ENCODE measurements at regions not wholly inside any gene's neighbourhood (a gene's known extent, or its start where the extent isn't known, plus 50 kb on each side); places are given as distances from the start of the nearest gene placed in this dataset.
A peak's percentile ranks its signal among the peaks of the same experiment; 100 is the strongest.
"Not testable (repeated sequence)": the region's sequence is repeated elsewhere in the genome, so short reads cannot be mapped to it uniquely, and the experiment has no call there.

DNA sequence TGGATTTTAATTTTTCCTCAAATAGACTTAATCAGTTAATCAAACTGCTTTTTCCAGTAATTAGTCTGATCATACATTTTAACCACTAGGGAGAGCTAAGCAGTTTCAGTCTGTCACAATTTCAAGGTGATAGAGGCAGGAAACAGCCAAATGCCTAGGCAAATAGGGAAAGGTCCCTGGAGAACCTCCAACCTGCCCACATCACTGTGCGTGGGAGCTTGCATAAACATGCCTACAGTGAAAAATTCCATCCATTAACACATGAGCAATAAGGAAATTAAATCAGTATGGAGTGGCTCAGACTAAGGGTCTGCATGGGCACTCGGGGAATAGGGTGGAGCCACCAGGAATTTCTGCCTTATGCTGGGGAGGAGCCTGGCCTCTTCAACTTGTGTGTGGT is 74.6 kb downstream of the AASDHPPT start:
- no peak for DNase-seq (ENCODE audit: low read depth, low spot score)

- no peak for DNase-seq (ENCODE audit: low read depth, low spot score)
Measured at GRCh38 chr11:106152824-106153223, 75.4 kb downstream of the AASDHPPT start.

DNA sequence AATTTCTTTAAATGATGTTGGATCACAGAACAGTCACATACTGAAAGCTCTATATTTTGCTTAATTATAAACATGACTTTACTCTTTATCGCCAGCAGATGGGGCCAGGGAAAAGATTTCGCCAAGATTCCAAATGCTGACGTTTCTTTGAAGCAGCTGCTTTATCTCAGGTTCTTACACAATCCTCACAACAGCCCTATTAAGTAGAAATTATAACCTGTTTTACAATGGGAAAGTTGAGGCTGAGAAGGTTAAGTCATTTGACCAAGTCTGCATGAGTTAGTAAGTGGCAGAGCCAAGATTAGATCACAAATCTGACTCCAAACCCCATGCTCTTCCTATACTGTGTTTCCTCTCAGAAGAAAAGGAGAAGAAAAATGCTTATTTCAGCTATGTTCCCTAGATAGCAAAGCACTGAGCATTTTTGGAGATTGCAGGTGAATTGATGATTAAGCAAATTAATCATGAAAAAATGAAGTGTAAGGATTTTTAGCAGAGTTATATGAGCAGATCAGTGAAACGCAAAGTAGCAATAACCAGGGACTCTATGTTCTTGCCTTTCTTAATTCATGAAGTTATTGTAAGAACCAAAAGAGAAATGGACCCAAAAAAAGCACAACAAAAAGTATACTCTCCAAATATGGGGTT is 79.0 kb downstream of the AASDHPPT start:
- peak; percentile 11 for DNase-seq (ENCODE audit: low read depth, low spot score)

DNA sequence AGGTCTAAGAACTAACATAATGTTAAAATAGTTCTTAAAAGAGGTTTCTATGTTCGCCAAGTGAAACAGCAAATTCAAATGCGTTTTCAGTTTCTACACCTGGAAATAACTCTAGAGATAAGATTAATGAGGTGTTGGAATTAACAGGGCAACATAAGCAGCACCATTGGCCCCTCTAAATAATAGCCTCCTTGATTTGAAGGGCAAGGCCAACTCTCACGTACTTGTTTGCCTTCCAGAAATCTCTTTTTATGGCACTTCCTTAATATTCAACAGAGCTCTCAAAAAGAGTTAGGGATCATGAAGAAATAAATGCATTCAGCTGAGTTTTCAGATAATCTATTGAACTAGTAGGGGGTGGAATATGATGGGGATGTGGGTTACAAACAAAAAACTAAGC is 80.9 kb downstream of the AASDHPPT start:
- DNase-seq (ENCODE audit: low read depth, low spot score): no peak

- no peak for DNase-seq (ENCODE audit: low read depth, low spot score)
Measured at GRCh38 chr11:106159836-106160235, 82.4 kb downstream of the AASDHPPT start.

- no peak for DNase-seq (ENCODE audit: low read depth, low spot score)
Measured at GRCh38 chr11:106160494-106160893, 83.0 kb downstream of the AASDHPPT start.

GRCh38 chr11:106161775-106162634 is 84.5 kb downstream of the AASDHPPT start:
- no peak for DNase-seq (ENCODE audit: low read depth, low spot score)

DNA sequence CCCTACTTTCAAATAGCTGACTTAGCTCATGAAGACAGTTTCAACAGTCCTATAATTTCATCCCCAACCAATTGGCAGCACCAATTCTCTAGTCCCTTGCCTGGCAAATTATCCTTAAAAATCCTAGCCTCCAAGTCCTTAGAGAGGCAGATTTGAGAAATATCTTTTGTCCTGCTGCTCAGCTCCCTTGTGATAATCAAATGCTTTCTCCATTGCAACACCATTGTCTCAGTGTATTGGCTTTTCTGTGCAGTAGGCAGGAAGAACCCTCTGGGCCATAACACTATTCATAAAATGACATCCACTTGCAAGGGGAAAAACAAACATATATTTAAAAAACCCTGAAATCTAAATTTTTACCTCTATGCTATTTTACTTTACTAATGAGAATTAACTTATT is 89.6 kb downstream of the AASDHPPT start:
- no peak for DNase-seq (ENCODE audit: low read depth, low spot score)

GRCh38 chr11:106172386-106172991 is 95.0 kb downstream of the AASDHPPT start:
- peak; percentile 8 for DNase-seq (ENCODE audit: low read depth, low spot score)

DNA sequence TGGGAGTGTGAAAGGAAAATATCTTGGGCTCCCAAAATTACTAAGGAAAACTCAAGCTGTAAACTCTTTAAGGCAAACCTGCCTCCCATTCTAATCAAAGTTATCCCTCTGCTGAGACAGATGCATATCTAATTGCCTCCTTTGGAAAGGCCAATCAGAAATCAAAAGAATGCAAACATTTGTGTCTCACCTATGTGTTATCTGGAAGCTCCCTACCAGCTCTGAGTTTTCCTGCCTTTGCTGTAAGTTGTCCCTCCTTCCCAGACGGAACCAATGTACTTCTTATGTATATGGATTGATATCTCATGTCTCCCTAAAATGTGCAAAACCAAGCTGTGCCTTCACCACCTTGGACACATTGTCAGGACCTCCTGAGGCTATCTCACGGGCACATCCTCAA is 95.8 kb downstream of the AASDHPPT start:
- DNase-seq (ENCODE audit: low read depth, low spot score): no peak

DNA sequence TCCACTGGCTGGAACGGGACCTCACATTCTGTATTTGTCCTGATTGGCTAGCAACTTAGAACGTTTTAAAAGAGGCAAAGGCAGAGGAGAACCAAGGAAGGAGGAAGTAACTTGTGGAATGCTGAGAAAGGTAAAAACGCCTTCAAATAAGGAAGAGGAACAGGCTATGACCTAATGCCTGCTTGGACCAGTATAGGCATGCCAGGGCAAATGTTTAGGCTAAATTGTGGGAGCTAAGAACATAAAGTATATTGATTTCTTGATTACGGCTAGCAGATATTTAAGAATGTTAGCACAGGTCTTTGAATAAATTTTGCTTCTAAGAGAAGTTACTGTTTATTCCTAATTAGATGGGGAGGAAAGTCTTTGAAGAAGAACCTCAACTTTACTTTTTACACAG is 96.5 kb downstream of the AASDHPPT start:
- DNase-seq (ENCODE audit: low read depth, low spot score): not testable (repeated sequence)

DNA sequence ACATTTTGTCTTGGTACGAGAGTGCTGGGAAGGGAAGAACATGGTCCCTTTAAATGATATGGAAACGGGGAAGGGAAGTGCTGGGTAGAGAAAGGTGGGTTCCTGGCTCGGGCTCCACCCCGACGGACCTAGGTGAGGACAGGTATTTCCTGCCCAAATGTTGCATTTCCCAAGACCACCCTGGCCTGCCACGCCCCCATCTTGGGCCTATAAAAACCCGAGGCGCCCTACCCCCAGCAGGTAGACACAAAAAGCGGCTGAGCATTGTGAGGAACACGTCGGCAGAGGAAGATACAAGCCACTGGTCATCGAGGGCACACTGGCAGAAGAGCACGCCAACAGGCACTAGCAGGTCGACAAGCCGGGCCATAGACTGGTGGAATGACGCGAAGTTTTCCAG is 99.4 kb downstream of the AASDHPPT start:
- DNase-seq (ENCODE audit: low read depth, low spot score): no peak

GRCh38 chr11:106177311-106177710 is 99.8 kb downstream of the AASDHPPT start:
- DNase-seq (ENCODE audit: low read depth, low spot score): no peak

GRCh38 chr11:106178361-106178760 is 100.9 kb downstream of the AASDHPPT start:
- DNase-seq (ENCODE audit: low read depth, low spot score): no peak

- no peak for DNase-seq (ENCODE audit: low read depth, low spot score)
Measured at GRCh38 chr11:106179048-106179447, 101.6 kb downstream of the AASDHPPT start.

GRCh38 chr11:106186630-106187029 is 109.2 kb downstream of the AASDHPPT start:
- no peak for DNase-seq (ENCODE audit: low read depth, low spot score)

DNA sequence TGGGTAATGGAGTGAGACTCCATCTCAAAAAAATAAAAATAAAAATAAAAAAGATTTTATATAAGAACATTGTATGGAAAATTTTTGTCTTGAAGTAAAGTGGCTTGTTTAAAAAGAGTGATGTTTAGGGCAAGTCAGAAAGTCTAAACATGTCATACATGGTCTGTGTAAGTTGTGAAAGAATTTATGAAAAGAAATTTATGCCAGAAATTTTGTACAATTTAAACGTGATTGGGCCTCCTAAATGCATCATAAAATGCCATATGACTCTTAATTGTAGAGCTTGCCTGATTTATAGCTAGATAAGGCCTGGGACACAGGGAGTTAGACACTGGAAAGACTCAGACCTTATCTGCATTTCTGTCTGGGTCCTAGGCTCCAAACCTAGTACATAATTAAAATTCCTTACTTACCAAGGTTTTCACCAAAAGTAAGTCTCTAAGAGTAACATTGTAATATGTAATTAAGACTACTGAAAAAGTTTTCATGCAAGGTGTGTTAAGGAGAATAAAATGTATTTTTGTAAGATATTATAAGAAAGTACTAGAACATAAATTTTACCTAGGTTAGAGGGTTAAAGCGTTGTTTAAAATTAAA is 110.5 kb downstream of the AASDHPPT start:
- DNase-seq (ENCODE audit: low read depth, low spot score): no peak

GRCh38 chr11:106193956-106194355 is 116.5 kb downstream of the AASDHPPT start:
- DNase-seq (ENCODE audit: low read depth, low spot score): peak; percentile 62

GRCh38 chr11:106197438-106197837 is 120.0 kb downstream of the AASDHPPT start:
- no peak for DNase-seq (ENCODE audit: low read depth, low spot score)

DNA sequence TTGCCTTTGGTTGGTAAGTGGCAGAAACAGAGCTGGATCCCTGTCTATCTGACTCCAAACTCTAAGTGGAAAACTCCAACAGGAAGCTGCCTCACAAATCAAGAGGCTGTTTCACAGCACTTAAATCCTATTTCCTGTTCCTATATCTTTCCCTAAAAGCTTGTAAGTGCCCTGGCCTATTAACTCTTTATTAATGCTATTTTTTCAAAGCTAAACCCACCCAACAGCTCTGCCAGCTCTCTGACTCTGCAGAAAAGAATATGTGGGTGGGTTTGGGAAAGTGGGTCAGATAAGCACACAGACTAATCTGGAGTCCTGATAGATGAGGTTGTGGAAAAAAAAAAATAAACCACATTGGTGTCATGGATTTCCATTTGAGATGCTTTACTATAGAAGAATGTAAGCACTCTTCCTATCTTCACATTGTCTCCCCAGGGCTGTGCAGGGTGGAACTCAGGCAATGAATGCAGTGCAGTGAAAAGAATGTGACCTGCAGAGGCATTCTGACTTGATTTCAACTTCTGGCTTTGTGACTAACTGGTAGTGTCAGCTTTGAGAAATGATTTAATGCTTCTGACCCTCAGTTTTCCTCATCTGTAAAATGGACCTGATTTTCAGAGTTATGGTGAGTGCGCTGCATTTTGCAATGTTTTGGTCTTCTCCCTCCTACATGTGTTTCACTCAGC is 125.6 kb downstream of the AASDHPPT start:
- DNase-seq (ENCODE audit: low read depth, low spot score): no peak

DNA sequence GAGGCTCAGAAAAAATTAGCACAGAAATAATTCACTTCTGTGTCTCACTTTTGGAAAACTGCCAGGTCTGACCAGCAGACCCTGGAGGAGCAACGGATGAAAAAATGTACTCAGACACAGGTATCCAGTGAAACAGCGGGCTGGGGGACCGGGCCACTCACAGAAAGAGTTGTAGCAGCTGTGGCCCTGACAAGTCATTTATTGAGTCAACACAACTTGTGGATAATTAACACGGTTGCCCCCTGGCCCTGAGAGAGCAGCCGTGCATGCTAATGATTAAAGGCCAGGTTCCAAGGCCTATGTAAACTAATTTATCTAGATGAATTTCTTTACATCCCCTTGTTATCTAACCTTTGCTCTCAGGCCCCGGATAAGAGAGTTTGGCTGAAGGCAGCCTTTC is 131.3 kb downstream of the AASDHPPT start:
- no peak for DNase-seq (ENCODE audit: low read depth, low spot score)

DNA sequence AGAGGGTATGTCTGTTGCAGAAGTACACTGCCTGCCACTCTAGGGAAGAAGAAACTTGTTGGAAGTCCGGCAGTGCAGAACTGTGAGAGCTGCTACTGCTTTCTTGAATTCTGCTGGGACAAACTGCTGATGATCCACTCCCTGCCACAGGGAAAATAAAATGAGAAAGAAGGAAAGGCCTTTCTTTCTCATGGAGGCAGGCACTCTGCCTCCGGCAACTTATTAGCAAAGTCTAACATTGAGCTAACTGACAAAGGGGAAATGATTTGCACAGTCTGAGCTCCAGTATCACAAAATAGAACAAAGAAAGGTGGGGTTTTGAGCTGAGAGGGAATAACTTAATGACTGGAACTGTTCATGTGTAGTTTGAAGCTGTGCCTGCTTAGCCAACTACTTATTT is 134.6 kb downstream of the AASDHPPT start:
- no peak for DNase-seq (ENCODE audit: low read depth, low spot score)
